Fibroblast of skin of abdomen (primary cell): ENCODE measurements at regions not wholly inside any gene's neighbourhood (a gene's known extent, or its start where the extent isn't known, plus 50 kb on each side); places are given as distances from the start of the nearest gene placed in this dataset.

Experiments
- DNase-seq: peaks from one replicate; pipeline ENCODE4 v3.0.0-alpha.2; 2013

GRCh38 chr12:126538888-126539287 is 1473.7 kb downstream of the AACS start:
- DNase-seq = no peak

GRCh38 chr12:126545411-126545810 is 1480.2 kb downstream of the AACS start:
- peak; percentile 5 for DNase-seq

GRCh38 chr12:126547905-126548304 is 1482.7 kb downstream of the AACS start:
- peak; percentile 0 for DNase-seq

GRCh38 chr12:126551869-126552268 is 1486.6 kb downstream of the AACS start:
- DNase-seq = no peak

GRCh38 chr12:126554625-126555024 is 1489.4 kb downstream of the AACS start:
- DNase-seq = no peak

- no peak for DNase-seq
These were observed 1492.4 kb downstream of the AACS start for GRCh38 chr12:126557659-126558058.

- no peak for DNase-seq
These were observed 1493.0 kb downstream of the AACS start for GRCh38 chr12:126558219-126558618.

- no peak for DNase-seq
These were observed 1493.6 kb downstream of the AACS start for GRCh38 chr12:126558810-126559209.

- no peak for DNase-seq
These were observed 1501.8 kb downstream of the AACS start for GRCh38 chr12:126567016-126567415.

- no peak for DNase-seq
These were observed 1504.5 kb downstream of the AACS start for GRCh38 chr12:126569706-126570105.

GRCh38 chr12:126570566-126570965 is 1505.3 kb downstream of the AACS start:
- no peak for DNase-seq

GRCh38 chr12:126572170-126572569 is 1506.9 kb downstream of the AACS start:
- DNase-seq = no peak

- DNase-seq = no peak
These were observed 1516.4 kb downstream of the AACS start for GRCh38 chr12:126581655-126582054.

GRCh38 chr12:126582231-126582630 is 1517.0 kb downstream of the AACS start:
- DNase-seq = no peak

GRCh38 chr12:126588586-126589249 is 1523.5 kb downstream of the AACS start:
- DNase-seq = no peak

- DNase-seq = no peak
These were observed 1526.3 kb downstream of the AACS start for GRCh38 chr12:126591533-126591932.

- no peak for DNase-seq
These were observed 1536.2 kb downstream of the AACS start for GRCh38 chr12:126601184-126602170.

- DNase-seq = no peak
These were observed 1537.4 kb downstream of the AACS start for GRCh38 chr12:126602612-126603011.

- DNase-seq = no peak
These were observed 1541.9 kb downstream of the AACS start for GRCh38 chr12:126607157-126607556.

- no peak for DNase-seq
These were observed 1542.6 kb downstream of the AACS start for GRCh38 chr12:126607867-126608266.

GRCh38 chr12:126608607-126609175 is 1543.5 kb downstream of the AACS start:
- DNase-seq = no peak

GRCh38 chr12:126616441-126616840 is 1551.2 kb downstream of the AACS start:
- DNase-seq = no peak

GRCh38 chr12:126617312-126617711 is 1552.1 kb downstream of the AACS start:
- no peak for DNase-seq
